CD4-positive, alpha-beta T cell (primary cell): ENCODE measurements at regions not wholly inside any gene's neighbourhood (a gene's known extent, or its start where the extent isn't known, plus 50 kb on each side); places are given as distances from the start of the nearest gene placed in this dataset.

Experiments
- ATAC-seq: fragments of 200-7000 bp; cut with Tn5 transposase; one replicate; pipeline ENCODE4 v1.10.0; 2022; ENCODE audit warnings: mild to moderate bottlenecking; ENCODE audit not compliant: poor library complexity
- CTCF ChIA-PET: fragments of 350-600 bp; sonication (Branson Sonifier 250); formaldehyde crosslinking; loops from one replicate; lab custom pipeline; 2021; ENCODE audit warnings: antibody characterized with exemption, inconsistent platforms; lab: Charles Lee
- POLR2A ChIA-PET: fragments of 350-600 bp; sonication (Branson Sonifier 250); formaldehyde crosslinking; loops from one replicate; lab custom pipeline; 2021; ENCODE audit warnings: antibody characterized with exemption, inconsistent platforms; lab: Charles Lee
- DNase-seq, 14 experiments: peaks; one replicate each; pipeline ENCODE4 v3.0.0-alpha.2; 2013 to 2020; ENCODE audit warnings: mixed read lengths in 2 of 14
- H3K27ac ChIP-seq, 2 donors: one replicate each; pipeline versions ENCODE4 v1.5.1 to v1.7.0; 2013; ENCODE audit warnings: low read length in 2 of 2, low read depth in 1 of 2, mild to moderate bottlenecking in 1 of 2
- H3K27me3 ChIP-seq, 2 experiments: 1 replicate in 1 of 2; 2 replicates in 1 of 2; pipeline versions ENCODE4 v1.6.1 to v1.7.0; 2013; ENCODE audit warnings: low read length in 2 of 2, control low read depth in 1 of 2, mild to moderate bottlenecking in 1 of 2, moderate library complexity in 1 of 2; ENCODE audit not compliant: insufficient read depth in 2 of 2, control insufficient read depth in 1 of 2
- H3K36me3 ChIP-seq: one replicate; pipeline ENCODE4 v1.6.1; 2013; ENCODE audit warnings: low read length, control low read depth; ENCODE audit not compliant: insufficient read depth
- H3K4me1 ChIP-seq: one replicate; pipeline ENCODE4 v1.6.1; 2013; ENCODE audit warnings: low read length, control low read depth; ENCODE audit not compliant: insufficient read depth
- H3K4me3 ChIP-seq: one replicate; pipeline ENCODE4 v1.5.1; 2013; ENCODE audit warnings: mild to moderate bottlenecking, low read length, moderate library complexity
- H3K9me3 ChIP-seq, 2 experiments: 1 replicate in 1 of 2; 2 replicates in 1 of 2; pipeline versions ENCODE4 v1.6.1 to v1.7.0; 2013; ENCODE audit warnings: low read length in 2 of 2, mild to moderate bottlenecking in 2 of 2, control low read depth in 1 of 2, moderate library complexity in 1 of 2; ENCODE audit not compliant: control insufficient read depth in 1 of 2, insufficient read depth in 1 of 2
- H3K27ac Mint-ChIP-seq: one replicate; pipeline ENCODE4 v1.8.0; 2020; ENCODE audit warnings: mixed read lengths
- H3K27me3 Mint-ChIP-seq: one replicate; pipeline ENCODE4 v1.8.0; 2021; ENCODE audit warnings: mixed read lengths
- H3K36me3 Mint-ChIP-seq: one replicate; pipeline ENCODE4 v1.8.0; 2021; ENCODE audit warnings: low read depth, mixed read lengths
- H3K4me1 Mint-ChIP-seq: one replicate; pipeline ENCODE4 v1.8.0; 2021; ENCODE audit warnings: low read depth, mixed read lengths
- H3K4me3 Mint-ChIP-seq: one replicate; pipeline ENCODE4 v1.8.0; 2020; ENCODE audit warnings: mild to moderate bottlenecking, mixed read lengths
- H3K9me3 Mint-ChIP-seq: one replicate; pipeline ENCODE4 v1.8.0; 2020; ENCODE audit warnings: mixed read lengths
- intact Hi-C, 2 experiments: fragments of 100-400 bp; cut with DNase I in 1 of 2; cut with micrococcal nuclease in 1 of 2; formaldehyde crosslinking; loops; one replicate each; pipeline versions ENCODE4 v1.15.1 to v1.9.0; 2023 to 2025; cut with DNase I, micrococcal nuclease
- TF ChIP-seq, protein P1 (sequence below): fragments of 200-600 bp; IDR thresholded peaks from one replicate; pipeline ENCODE4 v1.8.0; 2022; ENCODE audit warnings: antibody characterized with exemption, mild to moderate bottlenecking

DNA sequence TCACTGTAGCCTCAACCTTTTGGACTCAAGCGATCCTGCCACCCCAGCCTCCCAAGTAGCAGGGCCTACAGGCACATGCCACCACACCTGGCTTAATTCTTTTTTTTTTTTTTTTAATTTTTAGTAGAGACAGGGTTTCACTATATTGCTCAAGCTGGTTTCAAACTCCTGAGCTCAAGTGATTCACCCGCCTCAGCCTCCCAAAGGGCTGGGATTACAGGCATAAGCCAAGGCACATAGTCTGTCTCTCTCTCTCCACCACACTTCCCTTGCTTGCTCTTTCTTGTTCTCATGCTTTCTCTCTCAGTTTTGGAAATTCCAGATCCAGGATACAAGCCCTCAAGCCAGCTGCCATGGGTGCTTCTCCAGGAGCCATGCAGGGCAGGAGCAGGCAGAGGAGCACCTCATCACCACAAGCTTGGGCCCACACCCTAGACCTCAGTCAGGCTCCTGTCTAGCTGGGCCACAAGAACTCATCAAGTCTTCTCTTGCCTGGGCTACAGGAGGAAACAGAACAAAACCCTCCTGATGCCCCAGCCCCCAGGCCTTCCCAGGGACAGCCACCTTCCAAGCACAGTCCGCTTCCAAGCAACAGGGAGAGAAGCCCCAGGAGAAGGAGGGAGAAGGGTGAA, 145.3 kb upstream of the LPP start:
- TF ChIP-seq, protein P1, sequence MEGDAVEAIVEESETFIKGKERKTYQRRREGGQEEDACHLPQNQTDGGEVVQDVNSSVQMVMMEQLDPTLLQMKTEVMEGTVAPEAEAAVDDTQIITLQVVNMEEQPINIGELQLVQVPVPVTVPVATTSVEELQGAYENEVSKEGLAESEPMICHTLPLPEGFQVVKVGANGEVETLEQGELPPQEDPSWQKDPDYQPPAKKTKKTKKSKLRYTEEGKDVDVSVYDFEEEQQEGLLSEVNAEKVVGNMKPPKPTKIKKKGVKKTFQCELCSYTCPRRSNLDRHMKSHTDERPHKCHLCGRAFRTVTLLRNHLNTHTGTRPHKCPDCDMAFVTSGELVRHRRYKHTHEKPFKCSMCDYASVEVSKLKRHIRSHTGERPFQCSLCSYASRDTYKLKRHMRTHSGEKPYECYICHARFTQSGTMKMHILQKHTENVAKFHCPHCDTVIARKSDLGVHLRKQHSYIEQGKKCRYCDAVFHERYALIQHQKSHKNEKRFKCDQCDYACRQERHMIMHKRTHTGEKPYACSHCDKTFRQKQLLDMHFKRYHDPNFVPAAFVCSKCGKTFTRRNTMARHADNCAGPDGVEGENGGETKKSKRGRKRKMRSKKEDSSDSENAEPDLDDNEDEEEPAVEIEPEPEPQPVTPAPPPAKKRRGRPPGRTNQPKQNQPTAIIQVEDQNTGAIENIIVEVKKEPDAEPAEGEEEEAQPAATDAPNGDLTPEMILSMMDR: no peak
- ATAC-seq (no peak), DNase-seq (no peak)
- H3K9me3 ChIP-seq: no peaks in the 10 kb centered on the region
- H3K9me3 Mint-ChIP-seq: no peaks in the 10 kb centered on the region
- H3K4me3 ChIP-seq: no peak overlapping the region
- intact Hi-C loops: no loop called here
- CTCF ChIA-PET: no interaction called here
- no peaks in the 10 kb centered on the region for H3K27me3 ChIP-seq
- POLR2A ChIA-PET: interaction anchor here (1.3 kb wide), 1 partner anchor 9 kb away, joined by 5 read pairs; no protein-coding TSS in a partner anchor
- H3K27me3 Mint-ChIP-seq: no peaks in the 10 kb centered on the region
- H3K4me3 Mint-ChIP-seq: no peak overlapping the region
- no peak overlapping the region for H3K27ac Mint-ChIP-seq
- no peaks in the 10 kb centered on the region for H3K36me3 ChIP-seq
- H3K4me1 ChIP-seq: peaks cover 7% of the 10 kb centered on the region
- no peaks in the 10 kb centered on the region for H3K4me1 Mint-ChIP-seq
- H3K36me3 Mint-ChIP-seq: no peaks in the 10 kb centered on the region
- H3K27ac ChIP-seq: no peak overlapping the region

DNA sequence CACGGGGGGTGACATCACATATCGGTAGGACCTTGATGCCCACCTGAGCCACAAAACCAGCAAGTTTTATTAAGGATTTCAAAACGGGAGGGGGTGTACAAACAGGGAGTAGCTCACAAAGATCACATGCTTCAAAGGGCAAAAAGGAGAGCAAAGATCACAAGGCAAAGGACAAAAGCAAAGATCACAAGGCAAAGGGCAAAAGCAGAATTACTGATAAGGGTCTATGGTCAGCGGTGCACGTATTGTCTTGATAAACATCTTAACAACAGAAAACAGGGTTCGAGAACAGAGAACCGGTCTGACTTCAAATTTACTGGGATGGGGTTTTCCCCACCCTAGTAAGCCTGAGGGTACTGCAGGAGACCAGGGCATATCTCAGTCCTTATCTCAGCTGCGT, 143.5 kb upstream of the LPP start:
- ATAC-seq (no peak), DNase-seq (no peak)
- TF ChIP-seq, protein P1: no peak
- no peak overlapping the region for H3K4me3 Mint-ChIP-seq
- Histone ChIP-seq H3K4me3 (no peak overlapping the region), H3K9me3 (no peaks in the 10 kb centered on the region), H3K27me3 (no peaks in the 10 kb centered on the region), H3K4me1 (peaks cover 7% of the 10 kb centered on the region), H3K27ac (no peak overlapping the region), H3K36me3 (no peaks in the 10 kb centered on the region)
- no peaks in the 10 kb centered on the region for H3K9me3 Mint-ChIP-seq
- ChIA-PET CTCF (no interaction called here), POLR2A (no interaction called here)
- H3K27ac Mint-ChIP-seq: no peak overlapping the region
- H3K36me3 Mint-ChIP-seq: no peaks in the 10 kb centered on the region
- no peaks in the 10 kb centered on the region for H3K4me1 Mint-ChIP-seq
- no peaks in the 10 kb centered on the region for H3K27me3 Mint-ChIP-seq
- intact Hi-C loops: no loop called here

DNA sequence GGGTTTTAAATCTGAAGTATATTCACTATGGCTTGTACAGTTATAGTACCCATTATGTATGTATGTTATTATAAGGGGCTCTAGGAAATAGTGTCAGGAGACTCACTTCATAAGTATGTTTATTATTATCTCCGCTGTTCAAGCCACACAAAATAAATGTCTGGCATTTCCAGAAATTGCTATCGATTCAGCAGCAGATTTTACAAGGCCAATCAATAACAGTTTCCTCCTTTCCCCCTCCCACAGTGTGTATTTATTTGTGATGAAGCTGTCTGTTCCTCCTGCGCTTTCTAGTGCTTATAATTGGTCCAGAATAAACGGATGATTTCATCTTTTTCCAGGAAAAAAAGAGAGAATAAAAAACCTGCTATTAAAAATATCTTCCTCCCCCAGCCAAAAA, 134.2 kb upstream of the LPP start:
- TF ChIP-seq, protein P1: no peak
- Histone ChIP-seq H3K4me1 (no peaks in the 10 kb centered on the region), H3K27ac (no peak overlapping the region), H3K27me3 (no peaks in the 10 kb centered on the region), H3K4me3 (no peak overlapping the region), H3K9me3 (no peaks in the 10 kb centered on the region), H3K36me3 (no peaks in the 10 kb centered on the region)
- DNase-seq (no peak), ATAC-seq (no peak)
- H3K27me3 Mint-ChIP-seq: peaks cover 3% of the 10 kb centered on the region
- no peaks in the 10 kb centered on the region for H3K4me1 Mint-ChIP-seq
- no peaks in the 10 kb centered on the region for H3K36me3 Mint-ChIP-seq
- H3K9me3 Mint-ChIP-seq: no peaks in the 10 kb centered on the region
- ChIA-PET CTCF (no interaction called here), POLR2A (no interaction called here)
- intact Hi-C loops: no loop called here
- no peak overlapping the region for H3K4me3 Mint-ChIP-seq
- no peak overlapping the region for H3K27ac Mint-ChIP-seq
